Smooth muscle cell (in vitro differentiated cells): ENCODE measurements at regions not wholly inside any gene's neighbourhood (a gene's known extent, or its start where the extent isn't known, plus 50 kb on each side); places are given as distances from the start of the nearest gene placed in this dataset.

Source experiments
- DNase-seq: peaks from one replicate; lab custom pipeline; 2025; ENCODE audit not compliant: unreplicated experiment; lab: John Stamatoyannopoulos, UW
- H2AFZ ChIP-seq: fragments of 200-600 bp; sonication (generic); 2 replicates; pipeline ENCODE4 v1.6.0; 2016; ENCODE audit warnings: antibody characterized with exemption, low read depth, mild to moderate bottlenecking
- H3F3A ChIP-seq: fragments of 200-600 bp; sonication (generic); 2 replicates; pipeline ENCODE4 v1.6.0; 2017; ENCODE audit warnings: antibody characterized with exemption, low read depth
- H3K27ac ChIP-seq: fragments of 200-600 bp; sonication (generic); 2 replicates; pipeline ENCODE4 v1.5.1; 2016; ENCODE audit warnings: low read depth, mild to moderate bottlenecking
- H3K27me3 ChIP-seq: fragments of 200-600 bp; sonication (generic); 2 replicates; pipeline ENCODE4 v1.6.1; 2016; ENCODE audit warnings: low read depth, mild to moderate bottlenecking
- H3K36me3 ChIP-seq: fragments of 200-600 bp; sonication (generic); 2 replicates; pipeline ENCODE4 v1.5.1; 2016; ENCODE audit warnings: low read depth
- H3K4me1 ChIP-seq: fragments of 200-600 bp; sonication (generic); 2 replicates; pipeline ENCODE4 v1.5.1; 2016; ENCODE audit warnings: low read depth
- H3K4me2 ChIP-seq: fragments of 200-600 bp; sonication (generic); 2 replicates; pipeline ENCODE4 v1.6.0; 2016; ENCODE audit warnings: mild to moderate bottlenecking
- H3K4me3 ChIP-seq: fragments of 200-600 bp; sonication (generic); 2 replicates; pipeline ENCODE4 v1.5.1; 2016; ENCODE audit warnings: mild to moderate bottlenecking
- H3K79me2 ChIP-seq: fragments of 200-600 bp; sonication (generic); 2 replicates; pipeline ENCODE4 v1.6.0; 2016; ENCODE audit warnings: low read depth, mild to moderate bottlenecking
- H3K9ac ChIP-seq: fragments of 200-600 bp; sonication (generic); 2 replicates; pipeline ENCODE4 v1.6.0; 2016; ENCODE audit warnings: low read depth
- H3K9me3 ChIP-seq: fragments of 200-600 bp; sonication (generic); replicated peaks from 2 replicates; pipeline ENCODE4 v1.5.1; 2016; ENCODE audit warnings: low read depth
- H4K20me1 ChIP-seq: fragments of 200-600 bp; sonication (generic); 2 replicates; pipeline ENCODE4 v1.6.0; 2016; ENCODE audit warnings: low read depth
- CTCF ChIP-seq: fragments of 200-600 bp; sonication (generic); IDR thresholded peaks from 2 replicates; pipeline ENCODE4 v1.5.1; 2017; ENCODE audit warnings: borderline replicate concordance, mild to moderate bottlenecking, antibody characterized with exemption; ENCODE audit not compliant: insufficient read depth, poor library complexity, severe bottlenecking
- WGBS: methylation state at CpG from one replicate; pipeline ENCODE4 v1.1.7; 2016; ENCODE audit warnings: low lambda C conversion rate; 5-methylcytosine and 5-hydroxymethylcytosine counted together

GRCh38 chr2:161020437-161020836 is 139.8 kb upstream of the TANK start:
- Histone ChIP-seq H3F3A (no peaks in the 10 kb centered on the region), H3K9me3 (no peaks in the 10 kb centered on the region), H3K4me1 (no peaks in the 10 kb centered on the region), H3K4me3 (no peak overlapping the region), H3K27ac (no peak overlapping the region), H3K27me3 (no peaks in the 10 kb centered on the region), H3K4me2 (no peak overlapping the region), H2AFZ (no peak overlapping the region), H3K79me2 (no peaks in the 10 kb centered on the region), H4K20me1 (no peaks in the 10 kb centered on the region), H3K9ac (no peak overlapping the region), H3K36me3 (no peaks in the 10 kb centered on the region)
- 98% methylated on average over 2 of the region's 2 CpGs for WGBS
- TF ChIP-seq CTCF: no peak
- no peak for DNase-seq

DNA sequence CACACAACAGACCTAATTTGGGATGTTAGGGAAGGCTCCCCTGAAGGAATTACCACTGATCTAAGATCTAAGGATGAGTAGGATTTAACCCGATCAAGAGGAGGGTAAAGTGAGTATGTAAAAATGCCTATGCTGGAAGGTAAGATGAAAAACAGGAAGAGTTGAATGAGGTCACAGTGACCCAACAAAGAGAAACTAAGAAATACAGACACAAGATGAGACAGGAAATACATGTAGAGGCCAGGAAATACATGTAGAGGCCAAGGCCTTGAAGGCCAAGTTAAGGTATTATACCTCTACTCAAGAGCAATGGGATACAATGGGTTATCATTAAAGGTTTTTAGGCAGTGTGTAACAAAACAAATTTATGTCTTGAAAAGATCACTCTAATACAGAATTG is 131.6 kb upstream of the TANK start:
- Histone ChIP-seq H3K4me3 (no peak overlapping the region), H3K27me3 (no peaks in the 10 kb centered on the region), H3F3A (peaks cover 23% of the 10 kb centered on the region), H4K20me1 (no peaks in the 10 kb centered on the region), H3K9me3 (no peaks in the 10 kb centered on the region), H3K36me3 (no peaks in the 10 kb centered on the region), H2AFZ (no peak overlapping the region), H3K79me2 (no peaks in the 10 kb centered on the region), H3K27ac (no peak overlapping the region), H3K4me2 (no peak overlapping the region), H3K9ac (no peak overlapping the region), H3K4me1 (peaks cover 2% of the 10 kb centered on the region)
- 100% methylated on average over 1 of the region's 1 CpG for WGBS
- TF ChIP-seq CTCF: no peak
- DNase-seq: no peak

DNA sequence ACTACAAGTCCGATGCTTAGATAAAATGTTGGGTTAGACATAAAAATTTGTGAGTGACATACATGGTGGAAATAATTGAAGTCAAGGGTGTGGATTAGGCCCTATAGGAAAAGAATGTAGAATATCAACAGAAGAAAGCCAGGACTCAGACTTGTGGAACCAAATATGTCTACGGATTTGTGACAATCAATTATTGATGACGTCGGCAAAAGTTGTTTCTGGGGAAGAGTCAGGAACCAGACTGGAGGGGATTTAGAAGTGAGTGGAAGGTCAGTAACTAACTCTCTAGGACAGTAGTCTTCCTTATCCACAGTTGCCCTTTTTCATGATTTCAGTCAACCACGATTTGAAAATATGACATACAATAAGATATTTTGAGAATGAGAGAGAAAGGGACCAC is 130.9 kb upstream of the TANK start:
- Histone ChIP-seq H3K36me3 (no peaks in the 10 kb centered on the region), H3K4me3 (no peak overlapping the region), H3K4me1 (peaks cover 5% of the 10 kb centered on the region), H2AFZ (no peak overlapping the region), H3F3A (peaks cover 31% of the 10 kb centered on the region), H3K9me3 (no peaks in the 10 kb centered on the region), H3K4me2 (no peak overlapping the region), H3K27ac (peak overlapping the region; percentile 97), H3K27me3 (no peaks in the 10 kb centered on the region), H4K20me1 (no peaks in the 10 kb centered on the region), H3K9ac (no peak overlapping the region), H3K79me2 (no peaks in the 10 kb centered on the region)
- TF ChIP-seq CTCF: no peak
- 85% methylated on average over 5 of the region's 5 CpGs for WGBS
- no peak for DNase-seq

- Histone ChIP-seq H3K4me3 (no peak overlapping the region), H4K20me1 (no peaks in the 10 kb centered on the region), H3K36me3 (no peaks in the 10 kb centered on the region), H3F3A (peaks cover 34% of the 10 kb centered on the region), H3K4me1 (peaks cover 5% of the 10 kb centered on the region), H3K9me3 (no peaks in the 10 kb centered on the region), H3K27ac (peak overlapping the region; percentile 97), H2AFZ (no peak overlapping the region), H3K4me2 (peak overlapping the region; percentile 71), H3K27me3 (no peaks in the 10 kb centered on the region), H3K9ac (peak overlapping the region; percentile 76), H3K79me2 (no peaks in the 10 kb centered on the region)
- no peak for TF ChIP-seq CTCF
- WGBS: 2% methylated on average over 3 of the region's 3 CpGs
- no peak for DNase-seq
Measured at GRCh38 chr2:161030260-161031063, 129.8 kb upstream of the TANK start.
